G401 (cell line): ENCODE measurements at regions not wholly inside any gene's neighbourhood (a gene's known extent, or its start where the extent isn't known, plus 50 kb on each side); places are given as distances from the start of the nearest gene placed in this dataset.

Experiments
- DNase-seq: peaks from one replicate; pipeline ENCODE4 v3.0.0-alpha.2; 2015; ENCODE audit warnings: low spot score
- in situ Hi-C: cut with HindIII; loops from 2 replicates; pipeline ENCODE4 v1.10.0; 2016; ENCODE audit warnings: low sequenced_read_pairs, mixed read lengths

GRCh38 chr2:67260343-67261277, 136.5 kb upstream of the ETAA1 start:
- peak; percentile 62 for DNase-seq
- in situ Hi-C loops: no loop called here

GRCh38 chr2:67267241-67267640, 129.9 kb upstream of the ETAA1 start:
- in situ Hi-C loops: no loop called here
- no peak for DNase-seq

GRCh38 chr2:67268797-67269196, 128.3 kb upstream of the ETAA1 start:
- DNase-seq: no peak
- in situ Hi-C loops: no loop called here

- no peak for DNase-seq
- in situ Hi-C loops: no loop called here
These were observed 124.9 kb upstream of the ETAA1 start for GRCh38 chr2:67272195-67272594.

- DNase-seq: no peak
- in situ Hi-C loops: no loop called here
These were observed 119.7 kb upstream of the ETAA1 start for GRCh38 chr2:67277450-67277849.

- DNase-seq: no peak
- in situ Hi-C loops: no loop called here
These were observed 116.0 kb upstream of the ETAA1 start for GRCh38 chr2:67281101-67281500.

GRCh38 chr2:67283641-67284040, 113.5 kb upstream of the ETAA1 start:
- in situ Hi-C loops: no loop called here
- DNase-seq: no peak

GRCh38 chr2:67286981-67287759, 110.0 kb upstream of the ETAA1 start:
- DNase-seq: no peak
- in situ Hi-C loops: no loop called here

GRCh38 chr2:67289271-67289670, 107.9 kb upstream of the ETAA1 start:
- in situ Hi-C loops: no loop called here
- no peak for DNase-seq

GRCh38 chr2:67289921-67290371, 107.2 kb upstream of the ETAA1 start:
- DNase-seq: no peak
- in situ Hi-C loops: no loop called here

- no peak for DNase-seq
- in situ Hi-C loops: no loop called here
These were observed 106.5 kb upstream of the ETAA1 start for GRCh38 chr2:67290451-67291290.

- in situ Hi-C loops: no loop called here
- DNase-seq: no peak
These were observed 102.9 kb upstream of the ETAA1 start for GRCh38 chr2:67294218-67294617.

- in situ Hi-C loops: no loop called here
- no peak for DNase-seq
These were observed 101.7 kb upstream of the ETAA1 start for GRCh38 chr2:67295406-67295805.

GRCh38 chr2:67295851-67296250, 101.3 kb upstream of the ETAA1 start:
- peak; percentile 70 for DNase-seq
- in situ Hi-C loops: no loop called here

GRCh38 chr2:67304300-67304890, 92.7 kb upstream of the ETAA1 start:
- no peak for DNase-seq
- in situ Hi-C loops: no loop called here

GRCh38 chr2:67309281-67309680, 87.9 kb upstream of the ETAA1 start:
- no peak for DNase-seq
- in situ Hi-C loops: no loop called here

GRCh38 chr2:67311536-67311935, 85.6 kb upstream of the ETAA1 start:
- in situ Hi-C loops: no loop called here
- no peak for DNase-seq

- in situ Hi-C loops: no loop called here
- no peak for DNase-seq
These were observed 84.3 kb upstream of the ETAA1 start for GRCh38 chr2:67312871-67313270.

- in situ Hi-C loops: no loop called here
- DNase-seq: no peak
These were observed 83.6 kb upstream of the ETAA1 start for GRCh38 chr2:67313536-67313935.
